GM18909 (cell line): ENCODE measurements at regions not wholly inside any gene's neighbourhood (a gene's known extent, or its start where the extent isn't known, plus 50 kb on each side); places are given as distances from the start of the nearest gene placed in this dataset.
"Not testable (repeated sequence)": the region's sequence is repeated elsewhere in the genome, so short reads cannot be mapped to it uniquely, and the experiment has no call there.

Source experiments
- ATAC-seq: cut with Tn5 transposase; IDR thresholded peaks from one replicate; pipeline ENCODE4 v1.9.1; 2021; ENCODE audit warnings: mild to moderate bottlenecking; ENCODE audit not compliant: unreplicated experiment, poor library complexity

- ATAC-seq, result not testable (repeated sequence)
These were observed 256.9 kb downstream of the FAM72C start for GRCh38 chr1:143714913-143715312.

- not testable (repeated sequence) for ATAC-seq
These were observed 262.1 kb downstream of the FAM72C start for GRCh38 chr1:143709606-143710259.

GRCh38 chr1:143702739-143703138 is 269.0 kb downstream of the FAM72C start:
- ATAC-seq, result not testable (repeated sequence)

DNA sequence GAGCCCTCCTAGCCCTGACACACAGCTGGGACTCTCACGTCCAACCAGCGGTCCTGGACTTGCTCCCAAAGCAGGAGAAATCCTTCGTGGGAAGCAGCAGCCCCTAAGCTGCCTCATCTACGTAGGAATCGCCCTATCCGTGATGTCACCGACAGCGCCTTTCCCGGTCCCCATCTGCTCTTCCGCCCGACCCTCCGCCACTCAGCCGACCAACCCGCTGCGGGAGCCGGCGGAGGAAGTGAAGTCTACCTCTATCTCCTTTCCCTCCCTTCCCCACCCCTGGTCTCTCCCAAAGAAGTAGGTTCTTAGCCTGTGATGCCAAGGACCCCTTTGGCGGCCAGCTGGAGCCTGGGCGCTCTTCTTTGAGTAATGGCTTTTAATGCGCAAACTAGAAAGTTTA is 272.1 kb downstream of the FAM72C start:
- ATAC-seq, result no peak

GRCh38 chr1:143699115-143699514 is 272.7 kb downstream of the FAM72C start:
- no peak for ATAC-seq

- no peak for ATAC-seq
These were observed 273.8 kb downstream of the FAM72C start for GRCh38 chr1:143698016-143698415.

DNA sequence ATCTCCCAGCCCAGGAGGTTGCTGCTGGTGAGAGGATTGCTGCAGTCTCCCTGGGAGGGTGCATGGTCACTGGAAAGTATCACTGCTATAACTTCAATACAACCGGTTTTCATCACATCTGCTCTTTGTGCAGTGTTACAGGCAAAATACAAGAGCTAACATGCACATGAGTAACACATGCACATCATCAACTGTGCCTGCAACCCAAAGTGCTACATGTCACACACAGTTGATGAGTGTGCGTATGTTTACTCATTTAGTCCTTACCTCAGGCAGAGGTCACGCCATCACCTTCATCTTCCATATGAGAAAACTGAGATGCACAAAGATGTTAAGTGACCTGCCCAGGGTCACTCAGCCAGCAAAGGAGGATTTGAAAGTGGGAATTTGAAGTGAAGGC is 277.7 kb downstream of the FAM72C start:
- no peak for ATAC-seq

- no peak for ATAC-seq
These were observed 279.7 kb downstream of the FAM72C start for GRCh38 chr1:143691971-143692529.

- no peak for ATAC-seq
These were observed 280.3 kb downstream of the FAM72C start for GRCh38 chr1:143691400-143691891.

GRCh38 chr1:143689781-143690180 is 282.0 kb downstream of the FAM72C start:
- ATAC-seq, result no peak

DNA sequence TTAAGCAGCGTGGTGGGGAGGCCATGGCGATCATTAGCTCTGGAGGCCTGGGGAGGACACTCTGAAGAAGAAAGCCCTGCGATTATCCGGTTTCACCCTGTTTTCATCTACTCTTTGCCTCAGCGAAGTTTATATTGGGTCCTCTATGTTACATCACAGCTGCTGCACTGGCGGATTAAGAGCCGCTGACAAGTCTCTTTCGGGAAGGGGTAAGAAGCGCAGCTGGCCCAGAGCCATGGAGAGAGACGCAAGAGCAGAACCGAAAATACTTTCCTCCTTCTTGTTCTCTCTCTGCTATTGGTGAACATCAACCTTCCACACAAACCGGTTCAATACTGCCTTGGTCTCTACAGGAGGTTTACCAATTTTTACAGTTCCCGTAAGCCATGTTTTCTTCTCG is 291.5 kb downstream of the FAM72C start:
- ATAC-seq, result no peak

GRCh38 chr1:143672983-143673382 is 298.8 kb downstream of the FAM72C start:
- no peak for ATAC-seq

DNA sequence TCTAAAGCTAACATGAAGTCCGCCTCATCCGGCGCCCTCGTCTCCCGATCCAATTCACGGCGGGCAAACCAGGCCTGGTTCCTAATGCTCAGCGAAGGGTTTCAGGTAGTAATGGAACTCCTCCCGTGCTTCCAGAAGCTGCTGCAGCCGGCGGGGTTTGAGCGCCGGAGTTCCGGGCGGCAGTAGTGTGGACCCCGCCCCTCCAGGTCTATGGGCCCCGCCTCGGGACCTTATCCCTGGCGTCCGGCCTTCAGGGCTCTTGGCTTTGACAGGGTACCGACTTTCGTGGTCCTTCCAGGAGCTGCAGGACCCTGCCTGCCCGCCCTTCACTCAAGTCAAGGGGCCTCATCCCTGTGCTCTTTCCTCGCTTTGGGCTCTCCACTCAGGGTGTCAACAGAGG is 304.1 kb downstream of the FAM72C start:
- no peak for ATAC-seq

DNA sequence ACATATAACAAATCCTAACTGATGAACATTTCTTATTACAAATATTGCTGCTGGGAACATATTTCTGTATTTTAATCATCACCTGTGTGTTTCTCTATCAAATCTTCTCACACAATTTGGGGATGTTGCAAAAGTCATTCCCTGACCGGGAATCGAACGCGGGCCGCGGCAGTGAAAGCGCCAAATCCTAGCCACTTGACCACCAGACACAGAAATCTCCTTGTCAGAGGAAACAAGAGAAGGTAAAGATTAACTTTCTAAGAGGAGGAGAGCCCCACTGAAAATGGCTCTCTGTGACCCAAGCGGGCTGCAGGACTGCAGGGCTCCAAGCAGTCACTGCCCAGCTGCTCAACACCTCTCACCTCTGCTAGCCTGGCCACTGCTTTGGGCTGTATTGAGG is 304.9 kb downstream of the FAM72C start:
- no peak for ATAC-seq

DNA sequence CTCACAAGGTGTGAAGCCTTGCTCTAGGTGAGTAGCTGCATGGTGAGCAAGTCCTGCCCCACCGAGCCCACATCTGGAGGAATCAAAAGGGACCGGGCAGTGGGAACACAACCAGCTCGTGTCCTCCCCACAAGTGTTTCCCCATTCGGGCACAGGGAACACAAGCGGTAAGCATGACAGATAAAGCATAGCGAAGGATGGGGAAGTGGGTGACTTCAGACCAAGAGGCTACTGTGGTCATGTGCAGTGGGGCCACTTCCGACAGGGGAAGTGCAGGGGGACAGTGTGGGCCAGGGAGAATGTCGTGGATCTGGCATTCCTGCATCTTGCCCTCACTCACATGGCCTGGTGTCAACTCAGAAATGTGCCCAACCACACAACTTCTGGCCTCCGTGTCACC is 306.2 kb downstream of the FAM72C start:
- ATAC-seq, result no peak

DNA sequence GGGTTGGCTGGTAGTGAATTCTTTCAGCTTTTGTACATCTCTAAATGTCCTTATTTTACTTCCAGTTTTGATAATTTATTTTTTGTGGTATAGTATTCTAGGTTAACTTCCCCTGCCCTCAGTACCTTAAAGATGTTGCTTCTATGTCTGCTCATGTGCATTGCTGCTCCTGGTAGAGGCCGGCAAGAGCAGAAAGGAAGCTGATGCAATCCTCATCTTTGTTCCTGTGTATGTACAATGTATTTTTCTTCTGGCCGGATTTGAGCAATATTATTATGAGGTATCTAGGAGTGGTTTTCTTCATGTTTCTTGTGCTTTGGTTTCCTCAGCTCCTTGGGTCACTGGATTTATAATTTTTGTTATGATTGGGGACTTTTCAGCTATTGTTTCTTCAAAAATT is 308.7 kb downstream of the FAM72C start:
- not testable (repeated sequence) for ATAC-seq

DNA sequence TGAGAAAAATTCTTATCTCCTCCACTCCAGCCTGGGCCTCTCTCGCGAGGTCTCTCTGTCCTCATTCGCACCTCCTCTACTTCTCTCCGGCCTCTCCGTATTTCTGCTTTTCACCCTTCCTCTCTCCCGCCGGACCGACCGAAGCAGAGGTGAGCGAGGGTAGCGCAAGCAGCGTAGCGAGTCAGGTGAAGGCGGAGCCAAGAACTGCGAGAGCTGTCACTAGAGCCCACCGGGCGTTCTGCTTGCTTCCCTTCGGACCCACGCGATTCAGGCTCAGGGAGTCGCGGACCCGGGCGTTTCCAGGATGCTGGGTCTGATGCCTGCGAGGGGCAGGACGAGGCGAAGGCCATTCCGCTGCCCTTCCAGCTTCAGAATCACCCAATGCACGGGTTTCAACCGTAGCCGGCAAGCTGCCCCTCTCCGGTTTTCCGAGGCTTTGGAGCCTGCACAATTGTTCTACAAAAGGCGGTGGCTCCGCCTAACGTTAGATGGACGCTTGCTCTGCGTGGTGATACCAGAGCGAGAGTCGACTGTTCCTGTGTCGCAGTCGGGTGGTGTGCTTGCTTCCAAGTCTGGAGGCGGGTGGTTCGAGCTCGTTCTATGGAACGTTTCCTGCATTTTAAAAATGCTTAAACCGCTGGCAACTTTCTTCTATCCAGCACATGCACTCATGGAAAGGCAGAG is 310.2 kb downstream of the FAM72C start:
- ATAC-seq, result no peak

DNA sequence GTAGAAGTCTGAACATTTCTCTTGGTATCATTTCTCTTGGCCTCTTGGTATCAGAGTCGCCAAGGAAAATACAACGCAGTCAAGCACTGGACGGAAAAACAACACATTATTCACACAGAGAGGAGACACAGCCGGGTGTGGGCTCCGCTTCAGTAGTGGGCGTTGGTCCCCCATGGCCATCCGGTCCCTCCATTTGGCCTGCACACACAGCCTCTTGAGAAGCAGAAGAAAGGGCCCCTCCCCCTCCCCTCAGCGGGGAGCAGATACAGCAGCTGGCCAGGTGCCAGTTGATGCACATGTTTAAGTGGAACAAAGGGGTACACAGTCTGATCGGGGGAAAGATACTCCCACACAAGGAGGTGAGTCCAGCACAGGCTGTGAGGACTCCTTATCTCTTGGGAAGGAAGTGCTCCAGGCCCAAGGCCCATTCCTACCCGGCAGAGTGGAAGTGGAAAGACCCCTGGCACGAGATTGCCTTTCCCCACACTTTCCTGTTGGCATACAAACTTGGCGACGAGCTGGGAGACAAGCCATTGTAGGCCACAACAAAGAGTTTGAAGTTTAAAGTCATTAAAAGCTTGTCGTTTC is 311.3 kb downstream of the FAM72C start:
- no peak for ATAC-seq

DNA sequence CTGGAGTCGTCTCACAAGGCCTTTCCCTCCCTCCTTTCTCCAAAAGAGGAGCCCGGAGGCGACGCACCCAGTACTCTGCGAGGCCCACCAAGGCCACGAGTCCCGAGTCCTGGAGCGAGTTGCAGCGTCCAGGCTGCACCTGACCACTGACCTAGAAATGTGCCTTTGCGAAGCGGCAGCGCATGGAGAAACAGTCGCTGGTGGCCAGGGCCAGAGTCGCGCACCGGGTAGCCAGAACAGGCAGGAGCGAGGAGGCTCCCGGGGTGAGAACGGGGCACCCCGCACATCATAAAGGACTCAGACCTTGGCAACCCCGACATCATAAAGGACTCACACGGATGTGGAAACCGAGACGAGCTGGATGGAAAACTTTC is 318.4 kb downstream of the FAM72C start:
- ATAC-seq, result no peak

DNA sequence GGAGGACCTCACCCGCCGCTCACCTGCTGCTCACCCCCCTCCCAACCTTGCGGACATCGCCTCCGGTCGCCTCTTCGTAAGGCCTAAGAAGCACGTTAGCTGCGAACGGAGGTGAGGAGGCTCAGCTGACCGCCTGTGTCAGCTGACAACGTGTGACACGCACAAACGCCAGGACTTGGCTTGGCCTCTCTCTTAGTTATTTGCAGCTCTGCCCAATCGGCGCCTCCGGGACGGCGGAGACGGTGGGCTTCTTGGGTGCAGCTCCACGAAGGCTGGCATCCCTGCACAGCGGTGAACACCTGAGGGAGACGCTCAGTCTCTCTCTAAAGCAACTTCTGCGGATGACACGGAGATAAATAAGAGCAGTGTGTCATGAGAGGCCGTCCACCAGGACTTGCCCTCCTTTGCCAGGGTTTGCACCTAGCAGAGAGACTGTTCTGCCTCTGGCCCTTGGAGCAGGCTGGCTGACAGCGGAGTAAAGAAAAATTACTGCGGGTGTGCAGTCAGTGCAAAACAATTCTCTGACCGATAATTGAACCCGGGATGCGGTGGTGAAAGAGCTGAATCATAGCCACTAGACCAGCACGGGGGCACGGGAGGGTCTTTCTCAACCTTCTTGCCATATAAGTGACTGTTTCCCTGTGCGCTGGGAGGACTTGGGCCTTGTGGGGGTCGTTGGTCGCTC is 318.9 kb downstream of the FAM72C start:
- ATAC-seq, result no peak

DNA sequence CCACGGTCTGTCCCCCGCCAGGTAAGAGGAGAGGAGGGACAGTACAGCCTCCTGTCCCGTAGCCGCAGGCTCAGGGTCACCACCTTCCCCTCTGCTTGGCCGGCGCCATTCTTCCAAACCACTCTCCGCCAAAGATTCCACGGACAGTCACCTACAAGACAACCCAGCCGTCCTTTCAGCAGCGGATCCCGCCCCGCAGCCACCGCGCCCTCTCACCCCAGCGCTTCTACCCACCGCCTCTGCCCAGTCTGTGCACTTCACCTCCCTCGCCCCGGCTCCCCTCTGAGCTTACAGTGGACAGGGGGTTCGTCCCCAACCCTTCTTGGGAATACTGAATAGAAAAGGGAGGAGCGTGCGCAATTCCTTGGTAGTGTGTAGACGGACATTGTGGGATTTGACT is 319.6 kb downstream of the FAM72C start:
- no peak for ATAC-seq
